H9 (cell line): ENCODE measurements at regions not wholly inside any gene's neighbourhood (a gene's known extent, or its start where the extent isn't known, plus 50 kb on each side); places are given as distances from the start of the nearest gene placed in this dataset.
"Not testable (repeated sequence)": the region's sequence is repeated elsewhere in the genome, so short reads cannot be mapped to it uniquely, and the experiment has no call there.

ENCODE experiments used
- DNase-seq: peaks from one replicate; pipeline ENCODE4 v3.0.0-alpha.2; 2017
- H2AFZ ChIP-seq: one replicate; pipeline ENCODE4 v1.6.1; 2013; ENCODE audit warnings: mild to moderate bottlenecking, low read length, control low read depth, moderate library complexity
- H2AK5ac ChIP-seq: 2 replicates; pipeline ENCODE4 v1.6.1; 2013; ENCODE audit warnings: low read length, control low read depth, mixed read lengths; ENCODE audit not compliant: insufficient read length
- H2BK120ac ChIP-seq: one replicate; pipeline ENCODE4 v1.6.1; 2013; ENCODE audit warnings: low read depth, mild to moderate bottlenecking, low read length, control low read depth, inconsistent platforms; ENCODE audit not compliant: poor library complexity, severe bottlenecking
- H2BK12ac ChIP-seq: 2 replicates; pipeline ENCODE4 v1.6.1; 2013; ENCODE audit warnings: low read length, control low read depth, mixed read lengths, low read depth; ENCODE audit not compliant: insufficient read length
- H2BK15ac ChIP-seq: 2 replicates; pipeline ENCODE4 v1.6.1; 2013; ENCODE audit warnings: low read depth, low read length, control low read depth
- H2BK20ac ChIP-seq: one replicate; pipeline ENCODE4 v1.6.1; 2013; ENCODE audit warnings: low read depth, mild to moderate bottlenecking, low read length, control low read depth, inconsistent platforms; ENCODE audit not compliant: poor library complexity, severe bottlenecking
- H2BK5ac ChIP-seq: 2 replicates; pipeline ENCODE4 v1.6.1; 2013; ENCODE audit warnings: low read length, control low read depth, mixed read lengths; ENCODE audit not compliant: insufficient read length
- H3K14ac ChIP-seq: 2 replicates; pipeline ENCODE4 v1.6.1; 2013; ENCODE audit warnings: low read length, control low read depth; ENCODE audit not compliant: insufficient read depth
- H3K18ac ChIP-seq: 2 replicates; pipeline ENCODE4 v1.6.1; 2013; ENCODE audit warnings: low read depth, mild to moderate bottlenecking, mixed read lengths, low read length, control low read depth; ENCODE audit not compliant: insufficient read length
- H3K23ac ChIP-seq: 2 replicates; pipeline ENCODE4 v1.6.1; 2013; ENCODE audit warnings: low read length, control low read depth, mixed read lengths, low read depth; ENCODE audit not compliant: insufficient read length
- H3K23me2 ChIP-seq: 2 replicates; pipeline ENCODE4 v1.6.1; 2013; ENCODE audit warnings: low read depth, mild to moderate bottlenecking, mixed read lengths, low read length, control low read depth; ENCODE audit not compliant: insufficient read length, poor library complexity, severe bottlenecking
- H3K27ac ChIP-seq: 2 replicates; pipeline ENCODE4 v1.5.1; 2013; ENCODE audit warnings: low read length, control low read depth, mixed read lengths, low read depth; ENCODE audit not compliant: insufficient read length
- H3K27me3 ChIP-seq: 2 replicates; pipeline ENCODE4 v1.6.1; 2013; ENCODE audit warnings: low read length, control low read depth, inconsistent platforms; ENCODE audit not compliant: insufficient read depth
- H3K4ac ChIP-seq: 2 replicates; pipeline ENCODE4 v1.6.1; 2013; ENCODE audit warnings: low read depth, mild to moderate bottlenecking, control low read depth, inconsistent platforms, low read length, moderate library complexity
- H3K4me1 ChIP-seq: 2 replicates; pipeline ENCODE4 v1.6.1; 2013; ENCODE audit warnings: low read length, control low read depth, inconsistent platforms; ENCODE audit not compliant: insufficient read depth
- H3K4me2 ChIP-seq: 2 replicates; pipeline ENCODE4 v1.6.1; 2013; ENCODE audit warnings: low read length, control low read depth, mixed read lengths; ENCODE audit not compliant: insufficient read length, insufficient read depth
- H3K56ac ChIP-seq: 2 replicates; pipeline ENCODE4 v1.6.1; 2013; ENCODE audit warnings: low read depth, mild to moderate bottlenecking, mixed read lengths, low read length, control low read depth; ENCODE audit not compliant: insufficient read length
- H3K79me1 ChIP-seq: 2 replicates; pipeline ENCODE4 v1.6.1; 2013; ENCODE audit warnings: low read depth, mild to moderate bottlenecking, moderate library complexity, low read length, control low read depth, inconsistent platforms; ENCODE audit not compliant: insufficient read depth, poor library complexity, severe bottlenecking
- H3K79me2 ChIP-seq: 2 replicates; pipeline ENCODE4 v1.6.1; 2013; ENCODE audit warnings: low read length, control low read depth, inconsistent platforms; ENCODE audit not compliant: insufficient read depth
- H3K9ac ChIP-seq: 2 replicates; pipeline ENCODE4 v1.6.1; 2013; ENCODE audit warnings: low read length, control low read depth, mixed read lengths; ENCODE audit not compliant: insufficient read length; ENCODE audit errors: extremely low read depth
- H3K9me3 ChIP-seq: one replicate; pipeline ENCODE4 v1.6.1; 2013; ENCODE audit warnings: low read depth, low read length, inconsistent platforms; ENCODE audit not compliant: control insufficient read depth
- H3T11ph ChIP-seq: one replicate; pipeline ENCODE4 v1.6.1; 2013; ENCODE audit warnings: mild to moderate bottlenecking, low read length, control low read depth, inconsistent platforms
- H4K20me1 ChIP-seq: one replicate; pipeline ENCODE4 v1.6.1; 2013; ENCODE audit not compliant: control insufficient read depth, insufficient read length, insufficient read depth
- H4K5ac ChIP-seq: 2 replicates; pipeline ENCODE4 v1.6.1; 2013; ENCODE audit warnings: low read depth, mild to moderate bottlenecking, mixed read lengths, low read length, control low read depth; ENCODE audit not compliant: insufficient read length
- H4K8ac ChIP-seq: replicated peaks from 2 replicates; pipeline ENCODE4 v1.6.1; 2013; ENCODE audit warnings: low read length, control low read depth, mixed read lengths, low read depth; ENCODE audit not compliant: insufficient read length
- H4K91ac ChIP-seq: 2 replicates; pipeline ENCODE4 v1.6.1; 2013; ENCODE audit warnings: low read depth, mild to moderate bottlenecking, moderate library complexity, mixed read lengths, low read length, control low read depth; ENCODE audit not compliant: insufficient read length
- H3K27ac Mint-ChIP-seq, 3 experiments: 2 replicates in 2 of 3; 3 replicates in 1 of 3; pipeline ENCODE4 v1.8.0; 2020 to 2021; ENCODE audit warnings: mixed read lengths in 3 of 3, mild to moderate bottlenecking in 1 of 3, moderate library complexity in 1 of 3
- H3K27me3 Mint-ChIP-seq: 2 replicates; pipeline ENCODE4 v1.8.0; 2021; ENCODE audit warnings: low read depth, mild to moderate bottlenecking, moderate library complexity, mixed read lengths
- H3K36me3 Mint-ChIP-seq, 3 experiments: 2 replicates in 2 of 3; 3 replicates in 1 of 3; pipeline ENCODE4 v1.8.0; 2020 to 2021; ENCODE audit warnings: low read depth in 3 of 3, mixed read lengths in 3 of 3; ENCODE audit not compliant: insufficient read depth in 1 of 3
- H3K4me1 Mint-ChIP-seq, 2 experiments: 2 replicates each; pipeline ENCODE4 v1.8.0; 2020; ENCODE audit warnings: mixed read lengths in 2 of 2
- H3K4me3 Mint-ChIP-seq, 2 experiments: 2 replicates in 1 of 2; 3 replicates in 1 of 2; pipeline ENCODE4 v1.8.0; 2020 to 2021; ENCODE audit warnings: mild to moderate bottlenecking in 2 of 2, mixed read lengths in 2 of 2, moderate library complexity in 1 of 2
- H3K9me3 Mint-ChIP-seq, 2 experiments: 2 replicates in 1 of 2; 3 replicates in 1 of 2; pipeline ENCODE4 v1.8.0; 2020; ENCODE audit warnings: mild to moderate bottlenecking in 2 of 2, mixed read lengths in 2 of 2, moderate library complexity in 1 of 2
- WGBS: extraction: QIAGEN DNeasy Blood & Tissue Kit; methylation state at CpG from one replicate; pipeline ENCODE4 v1.1.7; 2013; ENCODE audit warnings: missing lambda C conversion rate, low lambda C conversion rate, mixed read lengths; ENCODE audit not compliant: insufficient read length; ENCODE audit errors: extremely low coverage; 5-methylcytosine and 5-hydroxymethylcytosine counted together
- TF ChIP-seq, protein P1 (sequence below): fragments of 200-600 bp; sonication (generic); conservative IDR thresholded peaks from 3 replicates; pipeline ENCODE4 v1.8.0; 2021; ENCODE audit warnings: antibody characterized with exemption, mild to moderate bottlenecking

- Mint-ChIP-seq H3K36me3 (peaks cover 28 to 68% (median 35%) of the 10 kb centered on the region in 3 experiments), H3K4me1 (no peaks in the 10 kb centered on the region), H3K4me3 (no peak overlapping the region), H3K9me3 (peaks cover 54 to 65% of the 10 kb centered on the region in 2 experiments), H3K27me3 (no peaks in the 10 kb centered on the region), H3K27ac (no peak overlapping the region)
- Histone ChIP-seq H4K91ac (no peak overlapping the region), H2BK15ac (no peak overlapping the region), H2BK120ac (no peak overlapping the region), H4K8ac (no peak overlapping the region), H3K56ac (no peak overlapping the region), H4K20me1 (no peaks in the 10 kb centered on the region), H3K23me2 (no peaks in the 10 kb centered on the region), H3K4me1 (no peaks in the 10 kb centered on the region), H4K5ac (no peak overlapping the region), H3K79me1 (no peaks in the 10 kb centered on the region), H2BK12ac (no peak overlapping the region), H3K27ac (no peak overlapping the region), H2AK5ac (no peak overlapping the region), H3K14ac (no peak overlapping the region), H3K18ac (no peak overlapping the region), H3K23ac (no peak overlapping the region), H2AFZ (no peak overlapping the region), H3K9ac (no peak overlapping the region), H3K4ac (no peak overlapping the region), H3K79me2 (no peaks in the 10 kb centered on the region), H2BK5ac (no peak overlapping the region), H3K27me3 (no peaks in the 10 kb centered on the region), H3K4me2 (no peak overlapping the region), H3K9me3 (peaks cover 7% of the 10 kb centered on the region), H3T11ph (no peak overlapping the region), H2BK20ac (no peak overlapping the region)
- TF ChIP-seq, protein P1, sequence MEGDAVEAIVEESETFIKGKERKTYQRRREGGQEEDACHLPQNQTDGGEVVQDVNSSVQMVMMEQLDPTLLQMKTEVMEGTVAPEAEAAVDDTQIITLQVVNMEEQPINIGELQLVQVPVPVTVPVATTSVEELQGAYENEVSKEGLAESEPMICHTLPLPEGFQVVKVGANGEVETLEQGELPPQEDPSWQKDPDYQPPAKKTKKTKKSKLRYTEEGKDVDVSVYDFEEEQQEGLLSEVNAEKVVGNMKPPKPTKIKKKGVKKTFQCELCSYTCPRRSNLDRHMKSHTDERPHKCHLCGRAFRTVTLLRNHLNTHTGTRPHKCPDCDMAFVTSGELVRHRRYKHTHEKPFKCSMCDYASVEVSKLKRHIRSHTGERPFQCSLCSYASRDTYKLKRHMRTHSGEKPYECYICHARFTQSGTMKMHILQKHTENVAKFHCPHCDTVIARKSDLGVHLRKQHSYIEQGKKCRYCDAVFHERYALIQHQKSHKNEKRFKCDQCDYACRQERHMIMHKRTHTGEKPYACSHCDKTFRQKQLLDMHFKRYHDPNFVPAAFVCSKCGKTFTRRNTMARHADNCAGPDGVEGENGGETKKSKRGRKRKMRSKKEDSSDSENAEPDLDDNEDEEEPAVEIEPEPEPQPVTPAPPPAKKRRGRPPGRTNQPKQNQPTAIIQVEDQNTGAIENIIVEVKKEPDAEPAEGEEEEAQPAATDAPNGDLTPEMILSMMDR, result no peak
- no peak for DNase-seq
- no CpG with 5 or more reads among the region's 2 CpGs for WGBS
Observed at GRCh38 chr2:76174505-76174904, 463.8 kb upstream of the GCFC2 start.

- H3K18ac ChIP-seq, H3K4me3 Mint-ChIP-seq, DNase-seq, H3K27ac ChIP-seq, H2BK15ac ChIP-seq, H2BK120ac ChIP-seq, H3K23me2 ChIP-seq, H3K79me1 ChIP-seq, H4K8ac ChIP-seq, H2AFZ ChIP-seq, H2BK5ac ChIP-seq, H3K27ac Mint-ChIP-seq, H3K27me3 Mint-ChIP-seq, H3K9ac ChIP-seq, H2BK12ac ChIP-seq, H4K20me1 ChIP-seq, H4K91ac ChIP-seq, H3K56ac ChIP-seq, H3K4me1 ChIP-seq, H4K5ac ChIP-seq, H3K4me1 Mint-ChIP-seq, H3K23ac ChIP-seq, H3K27me3 ChIP-seq, H3K79me2 ChIP-seq, H3T11ph ChIP-seq, H2BK20ac ChIP-seq, H2AK5ac ChIP-seq, H3K4me2 ChIP-seq, H3K9me3 ChIP-seq, H3K4ac ChIP-seq, H3K14ac ChIP-seq: not testable (repeated sequence)
- Mint-ChIP-seq H3K9me3 (peaks cover 41 to 55% of the 10 kb centered on the region in 2 experiments), H3K36me3 (peaks cover 24 to 55% (median 34%) of the 10 kb centered on the region in 3 experiments)
- no CpG with 5 or more reads among the region's 1 CpG for WGBS
Observed at GRCh38 chr2:76173206-76173605, 462.5 kb upstream of the GCFC2 start.
